ENCODE measurements at regions not wholly inside any gene's neighbourhood (a gene's known extent, or its start where the extent isn't known, plus 50 kb on each side); places are given as distances from the start of the nearest gene placed in this dataset.

DNA sequence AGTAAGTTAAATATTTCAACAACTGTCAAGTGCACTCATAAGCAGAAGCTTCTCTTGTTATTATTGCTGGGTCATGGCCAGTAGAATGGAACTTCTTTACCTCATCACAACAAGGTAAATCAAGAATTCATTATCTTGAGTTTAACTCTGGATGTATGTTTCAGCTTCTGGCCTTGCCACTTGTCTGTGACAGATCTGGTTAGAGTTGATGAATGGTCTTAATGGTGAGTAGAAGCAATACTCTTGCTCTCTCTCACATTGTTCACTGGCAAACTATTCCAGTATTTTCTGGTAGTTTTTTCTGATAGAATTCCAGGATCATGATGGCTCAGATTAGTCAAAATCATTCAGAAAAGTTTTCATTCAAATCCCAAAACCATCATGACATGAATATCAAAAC is 51.3 kb upstream of the NR4A2 start:
- DNase-seq (ENCODE audit: low spot score) (no peak), ATAC-seq (no peak), FAIRE-seq (no peak)
- in situ Hi-C loops (cut with HindIII; ENCODE audit: extremely low pct_ligation_motif_present, low pct_unique_long_range_greater_than_20kb): no loop called here
- Histone ChIP-seq H3K4me2 (ENCODE audit: low read depth, low read length) (no peak overlapping the region), H4K20me1 (ENCODE audit: insufficient read depth, low read length) (no peaks in the 10 kb centered on the region), H2AFZ (ENCODE audit: low read length) (no peak overlapping the region), H3K79me2 (ENCODE audit: insufficient read depth, low read length) (no peaks in the 10 kb centered on the region), H3K9ac (ENCODE audit: insufficient read depth, low read depth, low read length) (no peak overlapping the region), H3K4me1 (ENCODE audit: insufficient read depth, low read length) (peaks cover 9% of the 10 kb centered on the region), H3K9me3 (ENCODE audit: low read length) (no peaks in the 10 kb centered on the region), H3K27ac (ENCODE audit: extremely low read length, insufficient read depth, low read length) (no peak overlapping the region), H3K27me3 (ENCODE audit: control insufficient read depth in 1 of 2, insufficient read depth in 2 of 2, low read length in 2 of 2) (no peaks in the 10 kb centered on the region; a peak in 1 of 5 replicates), H3K36me3 (replicated peaks in 1 of 2; ENCODE audit: control insufficient read depth in 1 of 2, insufficient read depth in 2 of 2, low read length in 2 of 2) (no peaks in the 10 kb centered on the region), H3K4me3 (replicated peaks in 1 of 3; ENCODE audit: insufficient read depth in 1 of 3, low read depth in 2 of 3, low read length in 3 of 3) (no peak overlapping the region)
- TF ChIP-seq, protein P1, sequence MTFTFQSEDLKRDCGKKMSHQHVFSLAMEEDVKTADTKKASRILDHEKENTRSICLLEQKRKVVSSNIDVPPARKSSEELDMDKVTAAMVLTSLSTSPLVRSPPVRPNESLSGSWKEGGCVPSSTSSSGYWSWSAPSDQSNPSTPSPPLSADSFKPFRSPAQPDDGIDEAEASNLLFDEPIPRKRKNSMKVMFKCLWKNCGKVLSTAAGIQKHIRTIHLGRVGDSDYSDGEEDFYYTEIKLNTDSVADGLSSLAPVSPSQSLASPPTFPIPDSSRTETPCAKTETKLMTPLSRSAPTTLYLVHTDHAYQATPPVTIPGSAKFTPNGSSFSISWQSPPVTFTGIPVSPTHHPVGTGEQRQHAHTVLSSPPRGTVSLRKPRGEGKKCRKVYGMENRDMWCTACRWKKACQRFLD (CRISPR knock-in tag; IDR thresholded peaks at IDR 0.05; ENCODE audit: borderline replicate concordance): no peak
- TF ChIP-seq MED8 (CRISPR knock-in tag; IDR thresholded peaks at IDR 0.05; ENCODE audit: insufficient replicate concordance) (no peak), TGIF2 (CRISPR knock-in tag; IDR thresholded peaks at IDR 0.05) (no peak)
- BruUV-seq (replicated peaks): no TSS peak
- ChIA-PET POLR2A (no interaction called here), CTCF (ENCODE audit: low intra/inter-chr PET ratio, low total read pairs) (no interaction called here)
- intact Hi-C loops (cut with micrococcal nuclease; ENCODE audit: unreplicated experiment): no loop called here

DNA sequence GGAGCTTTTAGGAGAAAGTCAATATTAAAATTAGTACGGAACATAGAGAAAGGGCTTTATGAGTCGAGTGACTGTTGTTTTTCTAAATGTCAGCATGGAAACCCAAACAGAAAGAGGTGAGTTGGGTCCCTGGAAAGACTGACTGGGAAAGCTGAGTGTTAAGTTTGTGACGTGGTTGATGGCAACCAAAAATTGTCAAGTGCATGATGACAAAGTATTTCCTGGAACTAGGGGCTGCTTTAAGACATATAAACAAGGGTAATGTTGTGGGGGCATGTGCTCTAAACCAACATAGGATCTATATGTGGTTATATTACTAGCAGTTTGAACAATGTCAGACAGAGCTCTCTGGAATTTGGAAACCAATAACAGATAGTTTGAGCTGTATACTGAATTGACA is 50.9 kb upstream of the GPD2 start:
- no peaks in the 10 kb centered on the region for H3K79me2 ChIP-seq (ENCODE audit: insufficient read depth, low read length)
- BruUV-seq (replicated peaks): no TSS peak
- in situ Hi-C loops (cut with HindIII; ENCODE audit: extremely low pct_ligation_motif_present, low pct_unique_long_range_greater_than_20kb): no loop called here
- FAIRE-seq: no peak
- DNase-seq (ENCODE audit: low spot score): no peak
- CTCF ChIA-PET (ENCODE audit: low intra/inter-chr PET ratio, low total read pairs): no interaction called here
- H3K4me2 ChIP-seq (ENCODE audit: low read depth, low read length): no peak overlapping the region
- no peak overlapping the region for H3K4me3 ChIP-seq (replicated peaks in 1 of 3; ENCODE audit: insufficient read depth in 1 of 3, low read depth in 2 of 3, low read length in 3 of 3)
- H3K27me3 ChIP-seq (ENCODE audit: control insufficient read depth in 1 of 2, insufficient read depth in 2 of 2, low read length in 2 of 2): no peaks in the 10 kb centered on the region; a peak in 1 of 5 replicates
- 38% methylated on average over 3 of the region's 3 CpGs for WGBS (ENCODE audit: low lambda C conversion rate)
- H3K27ac ChIP-seq (ENCODE audit: extremely low read length, insufficient read depth, low read length): no peak overlapping the region
- no peaks in the 10 kb centered on the region for H3K9me3 ChIP-seq (ENCODE audit: low read length)
- POLR2A ChIA-PET: no interaction called here
- intact Hi-C loops (cut with micrococcal nuclease; ENCODE audit: unreplicated experiment): no loop called here
- H4K20me1 ChIP-seq (ENCODE audit: insufficient read depth, low read length): no peaks in the 10 kb centered on the region
- H2AFZ ChIP-seq (ENCODE audit: low read length): no peak overlapping the region
- TF ChIP-seq CREB1 (IDR thresholded peaks at IDR 0.05) (peak; percentile 72), CREB1 (CRISPR knock-in tag; IDR thresholded peaks at IDR 0.05) (no peak), NFIC (IDR thresholded peaks at IDR 0.05; ENCODE audit: low read length) (no peak)
- no peak for ATAC-seq
- no peak overlapping the region for H3K9ac ChIP-seq (ENCODE audit: insufficient read depth, low read depth, low read length)
- no peaks in the 10 kb centered on the region for H3K36me3 ChIP-seq (replicated peaks in 1 of 2; ENCODE audit: control insufficient read depth in 1 of 2, insufficient read depth in 2 of 2, low read length in 2 of 2)
- peaks cover 9% of the 10 kb centered on the region for H3K4me1 ChIP-seq (ENCODE audit: insufficient read depth, low read length)

Measured in HepG2 (cell line).